GM23338 (cell line): ENCODE measurements at regions not wholly inside any gene's neighbourhood (a gene's known extent, or its start where the extent isn't known, plus 50 kb on each side); places are given as distances from the start of the nearest gene placed in this dataset.

Experiments used
- ATAC-seq: fragments of 200-7000 bp; cut with Tn5 transposase; 3 replicates; pipeline ENCODE4 v1.9.1; 2020
- DNase-seq: peaks from one replicate; pipeline ENCODE4 v3.0.0-alpha.2; 2015; ENCODE audit warnings: low spot score
- H2AFZ ChIP-seq: fragments of 200-600 bp; sonication (generic); 2 replicates; pipeline ENCODE4 v1.8.0; 2016; ENCODE audit warnings: antibody characterized with exemption, mild to moderate bottlenecking, moderate library complexity
- H3F3A ChIP-seq: fragments of 200-600 bp; sonication (generic); replicated peaks from 2 replicates; pipeline ENCODE4 v1.8.0; 2017; ENCODE audit warnings: antibody characterized with exemption, mixed run types, low read depth
- H3K27ac ChIP-seq: fragments of 200-600 bp; sonication (generic); 2 replicates; pipeline ENCODE4 v1.6.1; 2016; ENCODE audit warnings: low read depth
- H3K27me3 ChIP-seq: fragments of 200-600 bp; sonication (generic); 2 replicates; pipeline ENCODE4 v1.8.0; 2016; ENCODE audit warnings: mild to moderate bottlenecking, mixed run types, moderate library complexity; ENCODE audit not compliant: insufficient read depth
- H3K36me3 ChIP-seq: fragments of 200-600 bp; sonication (generic); 2 replicates; pipeline ENCODE4 v1.8.0; 2016; ENCODE audit warnings: mild to moderate bottlenecking; ENCODE audit not compliant: insufficient read depth
- H3K4me1 ChIP-seq: fragments of 200-600 bp; sonication (generic); 2 replicates; pipeline ENCODE4 v1.8.0; 2016; ENCODE audit warnings: mild to moderate bottlenecking, moderate library complexity; ENCODE audit not compliant: insufficient read depth
- H3K4me2 ChIP-seq: fragments of 200-600 bp; sonication (generic); 2 replicates; pipeline ENCODE4 v1.7.1; 2017; ENCODE audit warnings: mixed run types
- H3K4me3 ChIP-seq: fragments of 200-600 bp; sonication (generic); 2 replicates; pipeline ENCODE4 v1.6.1; 2016; ENCODE audit warnings: mixed run types
- H3K79me2 ChIP-seq: fragments of 200-600 bp; sonication (generic); replicated peaks from 2 replicates; pipeline ENCODE4 v1.8.0; 2017; ENCODE audit warnings: mild to moderate bottlenecking; ENCODE audit not compliant: insufficient read depth
- H3K9me2 ChIP-seq: fragments of 200-600 bp; sonication (generic); 2 replicates; pipeline ENCODE4 v1.8.0; 2017; ENCODE audit not compliant: insufficient read depth
- H4K20me1 ChIP-seq: fragments of 200-600 bp; sonication (generic); replicated peaks from 2 replicates; pipeline ENCODE4 v1.8.0; 2017; ENCODE audit warnings: mild to moderate bottlenecking; ENCODE audit not compliant: insufficient read depth
- H3K27ac Mint-ChIP-seq: 2 replicates; pipeline ENCODE4 v1.8.0; 2020; ENCODE audit warnings: inconsistent platforms, mild to moderate bottlenecking, moderate library complexity, mixed read lengths
- H3K27me3 Mint-ChIP-seq: 3 replicates; pipeline ENCODE4 v1.8.0; 2022; ENCODE audit warnings: low read depth, mild to moderate bottlenecking, moderate library complexity, mixed read lengths, inconsistent platforms; ENCODE audit not compliant: insufficient read depth, poor library complexity
- H3K36me3 Mint-ChIP-seq: 3 replicates; pipeline ENCODE4 v1.8.0; 2021; ENCODE audit warnings: low read depth, mild to moderate bottlenecking, inconsistent platforms, moderate library complexity, mixed read lengths
- H3K4me1 Mint-ChIP-seq: 3 replicates; pipeline ENCODE4 v1.8.0; 2020; ENCODE audit warnings: mild to moderate bottlenecking, inconsistent platforms, mixed read lengths
- H3K4me3 Mint-ChIP-seq: 3 replicates; pipeline ENCODE4 v1.8.0; 2021; ENCODE audit warnings: moderate library complexity, mild to moderate bottlenecking, inconsistent platforms, mixed read lengths
- H3K9me3 Mint-ChIP-seq: 3 replicates; pipeline ENCODE4 v1.8.0; 2020; ENCODE audit warnings: moderate library complexity, mild to moderate bottlenecking, inconsistent platforms, mixed read lengths
- JUNB ChIP-seq: IDR thresholded peaks from one replicate; pipeline ENCODE4 v1.6.1; 2016; ENCODE audit warnings: antibody characterized with exemption; ENCODE audit not compliant: unreplicated experiment
- NANOG ChIP-seq: IDR thresholded peaks from 2 replicates; pipeline ENCODE4 v1.6.1; 2016; ENCODE audit warnings: antibody characterized with exemption, borderline replicate concordance
- ZNF114 ChIP-seq: fragments of 250-450 bp; sonication (Bioruptor Pico); IDR thresholded peaks from 2 replicates; pipeline ENCODE4 v1.5.0; 2020; ENCODE audit warnings: mild to moderate bottlenecking, moderate library complexity
- TF ChIP-seq, protein P1 (sequence below): fragments of 250-450 bp; sonication (Bioruptor Pico); IDR thresholded peaks from 2 replicates; pipeline ENCODE4 v1.5.0; 2020; ENCODE audit warnings: mild to moderate bottlenecking, moderate library complexity
- TF ChIP-seq, protein P2 (sequence below), 2 experiments: fragments of 200-600 bp in 1 of 2; sonication (generic) in 1 of 2; conservative IDR thresholded peaks; 2 replicates each; pipeline versions ENCODE4 v1.5.1 to v1.6.1; 2016 to 2017; ENCODE audit warnings: antibody characterized with exemption in 2 of 2, low read depth in 2 of 2, mild to moderate bottlenecking in 2 of 2, moderate library complexity in 1 of 2
- TF ChIP-seq, protein P3 (sequence below): IDR thresholded peaks from one replicate; pipeline ENCODE4 v1.6.1; 2018; ENCODE audit warnings: antibody characterized with exemption; ENCODE audit not compliant: unreplicated experiment

DNA sequence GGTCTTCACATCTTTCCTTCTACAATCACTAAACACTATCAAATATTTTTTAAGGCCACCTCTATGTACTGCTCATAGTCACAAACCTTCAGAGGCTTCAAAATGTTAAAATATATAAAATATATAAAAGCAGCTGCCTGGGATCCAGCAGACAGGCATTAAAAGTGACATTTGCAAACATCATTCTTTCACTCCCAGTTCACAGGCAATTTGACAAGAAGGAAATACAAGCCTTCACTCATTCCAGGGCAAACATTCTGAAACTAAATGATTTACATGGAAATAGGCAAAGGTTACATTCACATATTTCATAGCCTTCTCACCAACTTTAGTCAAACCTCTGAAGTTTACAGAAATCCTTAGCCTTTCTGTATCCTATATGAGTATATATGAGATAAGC lies 266.3 kb downstream of the TBL1XR1 start (continued):
- TF ChIP-seq, protein P1, sequence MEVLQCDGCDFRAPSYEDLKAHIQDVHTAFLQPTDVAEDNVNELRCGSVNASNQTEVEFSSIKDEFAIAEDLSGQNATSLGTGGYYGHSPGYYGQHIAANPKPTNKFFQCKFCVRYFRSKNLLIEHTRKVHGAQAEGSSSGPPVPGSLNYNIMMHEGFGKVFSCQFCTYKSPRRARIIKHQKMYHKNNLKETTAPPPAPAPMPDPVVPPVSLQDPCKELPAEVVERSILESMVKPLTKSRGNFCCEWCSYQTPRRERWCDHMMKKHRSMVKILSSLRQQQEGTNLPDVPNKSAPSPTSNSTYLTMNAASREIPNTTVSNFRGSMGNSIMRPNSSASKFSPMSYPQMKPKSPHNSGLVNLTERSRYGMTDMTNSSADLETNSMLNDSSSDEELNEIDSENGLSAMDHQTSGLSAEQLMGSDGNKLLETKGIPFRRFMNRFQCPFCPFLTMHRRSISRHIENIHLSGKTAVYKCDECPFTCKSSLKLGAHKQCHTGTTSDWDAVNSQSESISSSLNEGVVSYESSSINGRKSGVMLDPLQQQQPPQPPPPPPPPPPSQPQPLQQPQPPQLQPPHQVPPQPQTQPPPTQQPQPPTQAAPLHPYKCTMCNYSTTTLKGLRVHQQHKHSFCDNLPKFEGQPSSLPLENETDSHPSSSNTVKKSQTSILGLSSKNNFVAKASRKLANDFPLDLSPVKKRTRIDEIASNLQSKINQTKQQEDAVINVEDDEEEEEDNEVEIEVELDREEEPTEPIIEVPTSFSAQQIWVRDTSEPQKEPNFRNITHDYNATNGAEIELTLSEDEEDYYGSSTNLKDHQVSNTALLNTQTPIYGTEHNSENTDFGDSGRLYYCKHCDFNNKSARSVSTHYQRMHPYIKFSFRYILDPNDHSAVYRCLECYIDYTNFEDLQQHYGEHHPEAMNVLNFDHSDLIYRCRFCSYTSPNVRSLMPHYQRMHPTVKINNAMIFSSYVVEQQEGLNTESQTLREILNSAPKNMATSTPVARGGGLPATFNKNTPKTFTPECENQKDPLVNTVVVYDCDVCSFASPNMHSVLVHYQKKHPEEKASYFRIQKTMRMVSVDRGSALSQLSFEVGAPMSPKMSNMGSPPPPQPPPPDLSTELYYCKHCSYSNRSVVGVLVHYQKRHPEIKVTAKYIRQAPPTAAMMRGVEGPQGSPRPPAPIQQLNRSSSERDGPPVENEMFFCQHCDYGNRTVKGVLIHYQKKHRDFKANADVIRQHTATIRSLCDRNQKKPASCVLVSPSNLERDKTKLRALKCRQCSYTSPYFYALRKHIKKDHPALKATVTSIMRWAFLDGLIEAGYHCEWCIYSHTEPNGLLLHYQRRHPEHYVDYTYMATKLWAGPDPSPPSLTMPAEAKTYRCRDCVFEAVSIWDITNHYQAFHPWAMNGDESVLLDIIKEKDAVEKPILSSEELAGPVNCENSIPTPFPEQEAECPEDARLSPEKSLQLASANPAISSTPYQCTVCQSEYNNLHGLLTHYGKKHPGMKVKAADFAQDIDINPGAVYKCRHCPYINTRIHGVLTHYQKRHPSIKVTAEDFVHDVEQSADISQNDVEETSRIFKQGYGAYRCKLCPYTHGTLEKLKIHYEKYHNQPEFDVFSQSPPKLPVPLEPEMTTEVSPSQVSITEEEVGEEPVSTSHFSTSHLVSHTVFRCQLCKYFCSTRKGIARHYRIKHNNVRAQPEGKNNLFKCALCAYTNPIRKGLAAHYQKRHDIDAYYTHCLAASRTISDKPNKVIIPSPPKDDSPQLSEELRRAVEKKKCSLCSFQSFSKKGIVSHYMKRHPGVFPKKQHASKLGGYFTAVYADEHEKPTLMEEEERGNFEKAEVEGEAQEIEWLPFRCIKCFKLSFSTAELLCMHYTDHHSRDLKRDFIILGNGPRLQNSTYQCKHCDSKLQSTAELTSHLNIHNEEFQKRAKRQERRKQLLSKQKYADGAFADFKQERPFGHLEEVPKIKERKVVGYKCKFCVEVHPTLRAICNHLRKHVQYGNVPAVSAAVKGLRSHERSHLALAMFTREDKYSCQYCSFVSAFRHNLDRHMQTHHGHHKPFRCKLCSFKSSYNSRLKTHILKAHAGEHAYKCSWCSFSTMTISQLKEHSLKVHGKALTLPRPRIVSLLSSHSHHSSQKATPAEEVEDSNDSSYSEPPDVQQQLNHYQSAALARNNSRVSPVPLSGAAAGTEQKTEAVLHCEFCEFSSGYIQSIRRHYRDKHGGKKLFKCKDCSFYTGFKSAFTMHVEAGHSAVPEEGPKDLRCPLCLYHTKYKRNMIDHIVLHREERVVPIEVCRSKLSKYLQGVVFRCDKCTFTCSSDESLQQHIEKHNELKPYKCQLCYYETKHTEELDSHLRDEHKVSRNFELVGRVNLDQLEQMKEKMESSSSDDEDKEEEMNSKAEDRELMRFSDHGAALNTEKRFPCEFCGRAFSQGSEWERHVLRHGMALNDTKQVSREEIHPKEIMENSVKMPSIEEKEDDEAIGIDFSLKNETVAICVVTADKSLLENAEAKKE: no peak
- no peak for TF ChIP-seq JUNB

DNA sequence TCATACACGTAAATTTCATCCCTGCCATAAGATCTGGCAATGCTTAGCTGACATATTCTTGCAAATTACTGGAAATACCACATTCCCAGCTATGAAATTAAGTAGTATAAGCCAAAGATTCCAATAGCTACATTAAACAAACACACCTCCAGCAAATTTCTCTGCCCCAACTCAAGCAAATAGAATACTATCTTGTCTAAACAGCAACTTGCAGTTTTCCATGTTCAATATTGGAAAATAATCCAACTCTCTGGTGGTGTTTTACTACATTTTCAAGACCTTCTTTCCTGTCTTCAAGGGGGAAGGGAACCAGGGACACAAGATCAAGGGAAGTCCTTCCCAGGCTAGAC lies 268.7 kb downstream of the TBL1XR1 start:
- Mint-ChIP-seq H3K4me1 (no peaks in the 10 kb centered on the region; the same call in 2 of the 3 replicates), H3K27ac (0 out of 2 replicates have a peak overlapping the region, but pooled peaks have one; percentile 20), H3K27me3 (no peaks in the 10 kb centered on the region), H3K36me3 (peaks cover 3% of the 10 kb centered on the region; the same call in 1 of the 3 replicates), H3K9me3 (peaks cover 6% of the 10 kb centered on the region; the same call in 1 of the 3 replicates), H3K4me3 (no peak overlapping the region)
- no peak overlapping the region for H2AFZ ChIP-seq
- H3K9me2 ChIP-seq: no peaks in the 10 kb centered on the region; the same call in 1 of the 2 replicates
- no peak overlapping the region for H3K4me3 ChIP-seq
- no peaks in the 10 kb centered on the region for H3K4me1 ChIP-seq
- no peak overlapping the region for H3K27ac ChIP-seq
- H3K4me2 ChIP-seq: no peak overlapping the region
- H3K27me3 ChIP-seq: no peaks in the 10 kb centered on the region
- H3F3A ChIP-seq: no peaks in the 10 kb centered on the region
- no peak for ATAC-seq
- H4K20me1 ChIP-seq: no peaks in the 10 kb centered on the region
- H3K36me3 ChIP-seq: no peaks in the 10 kb centered on the region
- no peak for DNase-seq
- no peaks in the 10 kb centered on the region for H3K79me2 ChIP-seq
- TF ChIP-seq JUNB: no peak
- TF ChIP-seq, protein P2, sequence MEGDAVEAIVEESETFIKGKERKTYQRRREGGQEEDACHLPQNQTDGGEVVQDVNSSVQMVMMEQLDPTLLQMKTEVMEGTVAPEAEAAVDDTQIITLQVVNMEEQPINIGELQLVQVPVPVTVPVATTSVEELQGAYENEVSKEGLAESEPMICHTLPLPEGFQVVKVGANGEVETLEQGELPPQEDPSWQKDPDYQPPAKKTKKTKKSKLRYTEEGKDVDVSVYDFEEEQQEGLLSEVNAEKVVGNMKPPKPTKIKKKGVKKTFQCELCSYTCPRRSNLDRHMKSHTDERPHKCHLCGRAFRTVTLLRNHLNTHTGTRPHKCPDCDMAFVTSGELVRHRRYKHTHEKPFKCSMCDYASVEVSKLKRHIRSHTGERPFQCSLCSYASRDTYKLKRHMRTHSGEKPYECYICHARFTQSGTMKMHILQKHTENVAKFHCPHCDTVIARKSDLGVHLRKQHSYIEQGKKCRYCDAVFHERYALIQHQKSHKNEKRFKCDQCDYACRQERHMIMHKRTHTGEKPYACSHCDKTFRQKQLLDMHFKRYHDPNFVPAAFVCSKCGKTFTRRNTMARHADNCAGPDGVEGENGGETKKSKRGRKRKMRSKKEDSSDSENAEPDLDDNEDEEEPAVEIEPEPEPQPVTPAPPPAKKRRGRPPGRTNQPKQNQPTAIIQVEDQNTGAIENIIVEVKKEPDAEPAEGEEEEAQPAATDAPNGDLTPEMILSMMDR (conservative IDR thresholded peaks at IDR 0.05; ENCODE audit: low read depth in 2 of 2): no peak
- TF ChIP-seq NANOG: no peak
- TF ChIP-seq, protein P3, sequence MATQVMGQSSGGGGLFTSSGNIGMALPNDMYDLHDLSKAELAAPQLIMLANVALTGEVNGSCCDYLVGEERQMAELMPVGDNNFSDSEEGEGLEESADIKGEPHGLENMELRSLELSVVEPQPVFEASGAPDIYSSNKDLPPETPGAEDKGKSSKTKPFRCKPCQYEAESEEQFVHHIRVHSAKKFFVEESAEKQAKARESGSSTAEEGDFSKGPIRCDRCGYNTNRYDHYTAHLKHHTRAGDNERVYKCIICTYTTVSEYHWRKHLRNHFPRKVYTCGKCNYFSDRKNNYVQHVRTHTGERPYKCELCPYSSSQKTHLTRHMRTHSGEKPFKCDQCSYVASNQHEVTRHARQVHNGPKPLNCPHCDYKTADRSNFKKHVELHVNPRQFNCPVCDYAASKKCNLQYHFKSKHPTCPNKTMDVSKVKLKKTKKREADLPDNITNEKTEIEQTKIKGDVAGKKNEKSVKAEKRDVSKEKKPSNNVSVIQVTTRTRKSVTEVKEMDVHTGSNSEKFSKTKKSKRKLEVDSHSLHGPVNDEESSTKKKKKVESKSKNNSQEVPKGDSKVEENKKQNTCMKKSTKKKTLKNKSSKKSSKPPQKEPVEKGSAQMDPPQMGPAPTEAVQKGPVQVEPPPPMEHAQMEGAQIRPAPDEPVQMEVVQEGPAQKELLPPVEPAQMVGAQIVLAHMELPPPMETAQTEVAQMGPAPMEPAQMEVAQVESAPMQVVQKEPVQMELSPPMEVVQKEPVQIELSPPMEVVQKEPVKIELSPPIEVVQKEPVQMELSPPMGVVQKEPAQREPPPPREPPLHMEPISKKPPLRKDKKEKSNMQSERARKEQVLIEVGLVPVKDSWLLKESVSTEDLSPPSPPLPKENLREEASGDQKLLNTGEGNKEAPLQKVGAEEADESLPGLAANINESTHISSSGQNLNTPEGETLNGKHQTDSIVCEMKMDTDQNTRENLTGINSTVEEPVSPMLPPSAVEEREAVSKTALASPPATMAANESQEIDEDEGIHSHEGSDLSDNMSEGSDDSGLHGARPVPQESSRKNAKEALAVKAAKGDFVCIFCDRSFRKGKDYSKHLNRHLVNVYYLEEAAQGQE: no peak
- no peak for TF ChIP-seq ZNF114 (CRISPR knock-in tag)
